Stimulated activated CD4-positive, alpha-beta T cell treated with anti-CD3 and anti-CD28 coated beads, Interleukin-2, amount 100 ng/mL, for 24 hours (primary cell): ENCODE measurements at regions not wholly inside any gene's neighbourhood (a gene's known extent, or its start where the extent isn't known, plus 50 kb on each side); places are given as distances from the start of the nearest gene placed in this dataset.
"Not testable (repeated sequence)": the region's sequence is repeated elsewhere in the genome, so short reads cannot be mapped to it uniquely, and the experiment has no call there.

Experiments
- DNase-seq, 2 donors: peaks; one replicate each; pipeline ENCODE4 v3.0.0-alpha.2; 2020

DNA sequence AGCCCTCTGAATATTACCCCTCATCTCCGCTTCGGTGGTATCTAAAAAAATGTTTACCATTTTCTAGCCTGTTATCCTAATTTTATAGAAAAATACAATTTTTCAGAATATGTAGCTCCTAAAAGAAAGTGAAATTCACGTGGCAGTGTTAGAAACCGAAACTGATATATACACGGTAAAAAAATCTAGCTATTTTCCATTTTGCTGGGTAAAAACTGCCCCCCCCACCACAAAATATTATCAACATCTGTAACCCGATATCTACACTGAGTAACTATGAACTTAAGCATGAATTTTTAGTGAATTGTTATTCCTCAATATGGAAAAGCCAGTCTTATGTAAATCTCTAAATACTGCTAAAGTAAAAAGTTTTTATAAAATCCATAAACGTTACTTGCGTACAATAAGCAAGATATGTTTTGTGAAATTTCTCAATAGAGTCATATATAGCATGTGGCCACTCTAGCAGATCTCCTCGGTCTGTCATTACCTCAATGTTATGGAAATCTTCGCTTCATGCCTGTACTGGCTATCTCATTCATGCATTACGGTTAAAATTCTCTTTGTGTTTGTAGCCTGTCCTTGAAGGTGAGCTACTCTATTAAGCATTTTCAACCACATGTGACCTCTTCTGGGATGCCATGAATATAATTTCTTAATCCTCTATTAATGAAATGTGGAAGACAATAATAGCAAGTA lies 524.2 kb downstream of the TRIB2 start:
- no peak for DNase-seq

DNA sequence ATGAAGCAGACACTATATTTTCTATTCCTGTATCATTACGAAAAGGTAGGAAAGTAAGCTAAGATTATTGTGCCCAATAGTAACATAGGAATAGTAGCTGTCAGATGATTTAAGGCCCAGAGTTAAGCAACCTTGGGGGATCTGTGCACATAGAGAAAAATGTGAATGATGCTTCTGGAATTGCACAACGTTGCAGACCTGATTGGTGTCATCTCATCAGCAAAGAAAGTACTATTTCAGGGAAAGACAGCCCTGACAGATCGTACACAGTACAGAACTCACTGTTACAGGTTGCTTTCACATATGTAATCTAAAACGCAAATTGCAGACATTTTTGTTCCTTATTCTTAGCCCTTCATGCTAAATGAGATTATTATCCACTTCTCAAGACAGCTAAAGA lies 535.9 kb downstream of the TRIB2 start:
- DNase-seq = no peak

DNA sequence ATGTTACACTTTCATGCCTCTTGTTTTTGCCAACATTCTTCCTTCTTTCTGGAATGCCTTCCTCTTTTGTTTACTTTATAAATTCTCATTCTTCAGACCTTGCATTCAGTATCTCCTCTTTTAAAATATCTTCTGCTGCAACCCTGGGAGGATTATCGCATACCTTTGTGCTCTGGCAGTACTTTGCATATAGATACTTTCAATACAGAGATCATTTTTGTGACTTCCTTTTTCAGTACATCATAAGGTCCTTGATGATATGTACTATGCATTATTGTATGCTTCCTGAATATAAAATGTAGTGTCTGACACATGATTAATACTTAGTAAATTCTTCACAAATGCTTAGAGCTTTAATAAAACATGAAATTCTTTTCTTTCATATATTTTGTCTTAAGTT lies 538.7 kb downstream of the TRIB2 start:
- no peak for DNase-seq

DNA sequence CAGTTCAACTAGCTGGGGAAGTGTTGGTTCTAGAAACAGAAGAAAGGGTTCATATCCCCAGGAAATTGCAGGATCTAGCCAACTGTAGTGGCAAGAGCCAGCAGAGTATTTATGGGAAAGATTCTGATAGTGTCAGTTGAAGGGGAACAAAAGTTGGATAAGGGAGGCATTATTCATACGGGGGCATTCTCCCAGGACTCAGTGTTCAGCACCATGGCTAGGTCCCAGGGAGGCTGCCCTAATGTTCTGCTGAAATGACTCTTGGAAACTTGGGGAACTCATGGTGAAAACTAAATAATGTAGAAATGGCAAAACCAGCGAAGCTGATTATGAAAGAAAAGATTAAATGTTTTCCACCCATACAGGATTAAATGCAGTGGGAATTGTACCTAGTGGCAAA lies 543.7 kb downstream of the TRIB2 start:
- DNase-seq = no peak

DNA sequence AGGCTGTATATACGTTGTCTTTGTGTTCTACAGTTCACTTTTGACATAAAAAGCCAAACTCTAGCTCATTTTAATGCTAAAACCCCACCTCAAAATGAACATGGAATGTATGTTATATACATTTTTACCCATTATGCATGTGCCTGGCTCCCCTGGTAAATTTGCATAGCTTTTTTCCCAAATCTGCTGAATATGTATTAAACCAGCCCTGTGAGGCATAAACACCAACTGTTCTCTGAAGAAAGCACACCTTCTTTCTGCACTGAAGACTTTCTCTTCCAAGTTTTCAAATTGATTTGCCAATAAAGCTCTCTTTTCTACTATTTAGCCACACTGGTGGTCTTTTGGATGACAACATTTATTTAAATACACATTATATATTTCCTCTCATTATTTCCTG lies 549.4 kb downstream of the TRIB2 start:
- DNase-seq = no peak

DNA sequence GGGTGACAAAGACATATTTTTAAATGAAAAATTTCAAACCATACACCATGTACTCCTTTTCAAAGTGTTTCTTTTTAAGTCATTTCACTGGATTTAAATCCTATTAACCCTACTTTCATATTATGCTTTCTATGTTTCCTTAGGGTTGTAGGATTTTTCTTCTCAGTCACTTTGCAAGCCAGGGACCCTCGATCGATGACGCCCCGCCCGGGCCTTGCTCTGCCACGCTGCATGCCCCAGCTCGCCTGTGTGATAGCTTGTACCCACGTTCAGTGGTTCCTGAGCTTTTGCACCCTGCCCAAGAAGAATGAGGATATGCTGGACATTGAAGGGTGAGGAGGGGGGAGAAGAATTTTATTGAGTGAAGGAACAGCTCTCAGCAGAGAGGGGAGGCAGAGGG lies 568.0 kb downstream of the TRIB2 start:
- no peak for DNase-seq

DNA sequence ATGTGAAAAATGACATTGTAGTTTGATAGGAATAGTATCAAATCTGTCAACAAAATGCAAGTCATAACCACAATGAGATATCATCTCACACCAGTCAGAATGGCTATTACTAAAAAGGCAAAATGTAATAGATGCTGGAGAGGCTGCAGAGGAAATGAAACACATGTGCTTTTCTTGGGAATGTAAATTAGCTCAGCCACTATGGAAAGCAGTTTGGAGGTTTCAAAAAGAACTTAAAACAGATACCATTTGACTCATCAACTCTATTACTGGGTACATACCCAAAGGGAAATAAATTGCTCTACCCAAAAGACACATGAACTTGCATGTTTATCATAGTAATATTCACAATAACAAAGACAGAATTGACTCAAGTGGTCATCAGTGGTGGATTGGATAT lies 572.6 kb downstream of the TRIB2 start:
- no peak for DNase-seq

DNA sequence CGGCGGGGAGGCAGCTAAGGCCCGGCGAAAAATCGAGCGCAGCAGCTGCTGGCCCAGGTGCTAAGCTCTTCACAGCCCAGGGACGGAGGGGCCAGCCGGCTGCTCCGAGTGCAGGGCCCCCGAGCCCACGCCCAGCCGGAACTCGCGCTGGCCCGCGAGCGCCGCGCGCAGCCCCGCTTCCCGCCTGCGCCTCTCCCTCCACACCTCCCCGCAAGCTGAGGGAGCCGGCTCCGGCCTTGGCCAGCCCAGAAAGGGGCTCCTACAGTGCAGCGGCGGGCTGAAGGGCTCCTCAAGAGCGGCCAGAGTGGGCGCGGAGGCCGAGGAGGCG lies 591.7 kb downstream of the TRIB2 start:
- not testable (repeated sequence) for DNase-seq

DNA sequence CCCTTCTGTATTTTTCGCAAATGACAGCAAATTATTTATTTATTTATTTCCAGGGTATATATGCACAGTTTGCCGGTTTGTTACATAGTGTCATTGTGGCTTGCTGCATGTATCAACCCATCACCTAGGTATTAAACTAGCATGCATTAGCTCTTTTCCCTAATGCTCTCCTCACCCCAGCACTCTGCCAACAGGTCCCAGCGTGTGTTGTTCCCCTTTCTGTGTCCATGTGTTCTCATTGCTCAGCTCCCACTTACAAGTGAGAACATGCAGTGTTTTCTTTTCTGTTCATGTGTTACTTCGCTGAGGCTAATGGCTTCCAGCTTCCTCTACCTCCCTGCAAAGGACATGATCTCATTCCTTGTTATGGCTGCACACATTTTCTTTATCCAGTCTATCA lies 592.3 kb downstream of the TRIB2 start:
- DNase-seq = no peak

DNA sequence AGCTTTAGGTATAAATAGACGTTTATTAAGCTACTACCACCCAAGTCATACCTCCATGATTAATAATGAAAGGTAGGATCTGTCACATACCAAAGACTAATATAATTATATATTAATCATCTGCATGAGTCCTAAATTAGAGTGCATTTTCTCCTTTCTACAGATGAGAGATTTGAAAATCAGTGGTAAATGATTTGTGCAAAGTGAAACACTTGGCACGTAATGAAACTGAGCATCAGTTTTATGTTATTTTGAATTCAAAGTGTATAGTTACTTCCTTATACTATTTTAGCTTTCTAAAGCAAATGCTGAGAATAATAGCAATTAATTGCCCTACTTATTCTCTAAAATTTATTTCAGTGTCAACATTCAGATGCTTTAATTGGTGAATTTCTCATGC lies 615.3 kb downstream of the TRIB2 start:
- no peak for DNase-seq

DNA sequence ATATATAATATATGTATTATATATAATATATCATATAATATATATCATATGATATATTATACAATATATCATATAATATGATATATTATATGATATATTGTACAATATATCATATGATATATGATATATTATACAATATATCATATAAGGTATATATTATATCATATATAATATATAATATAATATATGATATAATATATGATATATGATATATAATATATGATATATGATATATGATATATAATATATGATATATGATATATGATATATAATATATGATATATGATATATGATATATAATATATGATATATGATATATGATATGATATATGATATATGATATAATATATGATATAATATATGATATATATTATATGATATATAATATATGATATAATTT lies 617.3 kb downstream of the TRIB2 start:
- DNase-seq = not testable (repeated sequence)

DNA sequence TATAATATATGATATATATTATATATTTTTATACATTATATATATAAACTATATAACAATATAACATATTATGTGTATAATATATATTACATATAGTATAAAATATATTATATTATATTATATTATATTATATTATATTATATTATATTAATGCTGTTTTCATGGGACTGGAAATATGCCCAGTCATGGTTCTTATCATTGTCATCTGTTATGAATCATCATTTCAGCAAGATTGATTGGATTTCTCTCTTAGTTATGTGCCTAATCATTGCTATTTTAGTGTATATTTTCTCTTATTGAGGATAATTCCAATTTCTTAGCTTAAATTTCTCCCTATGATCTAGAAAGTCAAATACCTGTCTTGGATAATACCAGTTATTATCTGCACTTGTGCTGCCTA lies 617.8 kb downstream of the TRIB2 start:
- DNase-seq = no peak

DNA sequence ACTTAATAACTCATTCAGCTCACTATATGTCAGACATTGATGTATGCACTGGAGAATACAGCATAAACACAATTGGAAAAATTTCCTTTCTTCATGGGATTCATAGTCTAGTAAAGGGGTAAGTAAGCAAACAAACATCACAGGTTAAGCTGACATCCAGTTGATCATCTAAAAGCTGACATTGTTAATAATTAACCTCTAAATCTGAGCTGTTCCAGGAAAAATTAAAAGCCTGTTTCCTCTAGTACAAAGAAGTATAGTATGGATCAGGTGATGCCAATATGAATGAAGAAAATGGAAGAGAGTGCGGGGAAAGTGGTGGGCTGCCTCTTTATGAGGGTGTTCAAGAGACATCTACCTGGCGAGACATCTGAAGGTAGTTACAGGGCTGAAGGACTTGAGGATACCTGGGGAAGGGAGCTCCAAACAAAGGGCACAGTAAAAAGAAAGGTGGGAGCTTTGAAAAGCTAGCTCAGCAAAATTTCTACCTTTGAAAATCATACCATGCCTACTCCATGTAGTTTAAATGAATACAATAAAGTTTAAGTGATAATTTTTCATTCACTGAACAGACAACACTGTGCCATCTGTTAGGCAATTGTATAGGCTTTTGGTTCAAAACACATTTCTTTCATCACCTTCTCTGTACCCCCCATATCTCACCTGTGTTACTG lies 619.3 kb downstream of the TRIB2 start:
- DNase-seq = no peak

DNA sequence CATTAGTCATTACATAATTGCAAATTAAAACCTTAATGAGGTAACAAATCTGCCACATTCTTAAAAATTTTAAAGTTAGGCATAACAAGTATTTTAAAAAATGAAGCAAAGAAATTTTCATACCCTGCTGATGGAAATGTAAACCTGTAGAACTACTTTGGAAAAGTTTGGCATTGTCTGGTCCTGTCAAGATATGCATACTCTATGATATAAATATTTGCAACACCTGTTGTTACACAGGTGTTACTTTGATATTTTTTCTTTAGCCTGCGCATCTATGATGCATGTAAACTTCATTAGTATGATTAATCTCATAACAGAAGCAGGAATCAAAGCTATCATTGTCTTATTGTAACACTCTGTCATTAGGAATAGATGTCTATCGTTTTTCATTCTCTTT lies 634.3 kb downstream of the TRIB2 start:
- DNase-seq = no peak

DNA sequence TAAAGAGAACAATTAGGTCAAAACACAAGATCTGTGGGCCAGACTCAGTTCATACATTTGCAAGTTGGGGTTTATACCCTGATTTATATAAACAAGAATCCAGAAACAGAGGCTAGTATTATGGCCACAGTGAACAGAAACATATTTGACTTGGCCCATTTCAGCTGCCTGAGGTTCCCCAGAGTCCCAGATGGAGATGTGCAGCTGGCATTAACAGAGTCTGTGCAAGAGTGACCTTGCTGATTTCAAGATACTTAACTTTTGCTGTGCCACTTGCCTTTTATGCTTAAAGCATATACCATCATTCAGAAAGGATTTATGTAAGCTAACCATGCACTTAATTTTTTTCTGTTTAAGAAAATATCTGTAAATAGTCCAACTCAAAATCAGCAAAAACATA lies 636.3 kb downstream of the TRIB2 start:
- no peak for DNase-seq

DNA sequence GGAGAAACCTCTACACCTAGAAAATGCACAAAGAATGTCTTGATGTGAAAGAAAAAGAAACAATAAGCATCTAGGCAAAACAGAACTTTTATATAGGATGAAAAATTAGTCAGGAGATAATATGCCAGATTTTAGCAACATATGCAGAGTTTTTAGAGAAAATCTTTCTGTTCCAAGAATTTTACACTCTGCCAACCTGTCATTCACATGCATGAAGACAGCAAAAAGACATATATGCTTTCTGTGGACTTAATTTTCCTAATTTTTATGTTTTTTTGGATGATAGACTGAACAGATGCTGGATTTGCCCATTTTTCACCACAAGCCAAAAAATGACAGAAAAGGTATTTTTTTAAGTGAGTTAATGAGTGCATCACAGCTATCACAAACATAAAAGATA lies 637.3 kb downstream of the TRIB2 start:
- no peak for DNase-seq

DNA sequence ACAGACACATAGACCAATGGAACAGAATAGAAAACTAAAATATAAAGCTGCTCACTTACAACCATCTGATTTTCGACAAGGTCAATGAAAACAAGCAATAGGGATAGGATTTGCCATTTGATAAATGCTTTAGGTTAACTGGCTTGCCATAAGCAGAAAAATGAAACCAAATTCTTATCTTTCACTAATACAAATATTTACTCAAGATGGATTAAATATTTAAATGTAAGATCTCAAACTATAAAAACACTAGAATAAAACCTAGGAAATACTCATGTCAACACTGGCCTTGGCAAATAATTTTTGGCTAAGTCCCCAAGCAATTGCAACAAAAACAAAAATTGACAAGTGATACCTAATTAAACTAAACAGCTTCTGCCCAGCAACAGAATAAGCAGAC lies 665.2 kb downstream of the TRIB2 start:
- not testable (repeated sequence) for DNase-seq

DNA sequence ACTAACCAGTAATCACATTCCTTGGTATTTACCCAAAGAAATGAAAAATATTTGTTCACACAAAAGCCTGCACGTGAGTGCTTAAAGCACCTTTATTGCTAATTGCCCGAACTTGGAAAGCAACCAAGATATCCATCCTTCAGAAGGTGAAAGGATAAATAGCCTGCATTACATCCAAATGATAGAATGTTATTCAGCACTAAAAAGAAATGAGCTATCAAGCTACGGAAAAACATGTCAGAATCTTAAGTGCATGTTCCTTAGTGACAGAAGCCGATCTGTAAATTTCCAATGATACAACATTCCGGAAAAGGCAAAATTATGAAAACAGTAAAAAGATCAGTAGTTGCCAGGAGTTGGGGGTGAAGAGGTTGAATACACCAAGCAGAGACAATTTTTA lies 672.4 kb downstream of the TRIB2 start:
- DNase-seq = not testable (repeated sequence)

DNA sequence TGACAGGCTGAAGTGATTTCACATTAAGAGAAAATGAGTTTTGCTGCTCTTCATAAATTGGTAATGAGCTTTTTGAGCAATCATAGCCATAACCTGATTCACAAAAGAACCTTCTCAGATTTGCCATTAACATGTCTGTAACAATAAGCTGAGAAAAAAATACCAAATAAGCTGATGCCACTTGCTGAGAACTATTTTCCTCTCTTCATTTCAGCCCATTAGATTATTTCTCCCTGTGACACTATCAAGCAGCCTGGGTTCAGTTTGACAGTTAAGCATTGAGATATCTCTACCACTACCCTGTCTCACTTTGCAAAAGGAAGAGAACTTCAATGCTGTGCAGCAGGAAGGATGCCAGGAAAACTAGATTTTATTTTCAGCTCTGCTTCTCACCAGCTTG lies 673.9 kb downstream of the TRIB2 start:
- no peak for DNase-seq

DNA sequence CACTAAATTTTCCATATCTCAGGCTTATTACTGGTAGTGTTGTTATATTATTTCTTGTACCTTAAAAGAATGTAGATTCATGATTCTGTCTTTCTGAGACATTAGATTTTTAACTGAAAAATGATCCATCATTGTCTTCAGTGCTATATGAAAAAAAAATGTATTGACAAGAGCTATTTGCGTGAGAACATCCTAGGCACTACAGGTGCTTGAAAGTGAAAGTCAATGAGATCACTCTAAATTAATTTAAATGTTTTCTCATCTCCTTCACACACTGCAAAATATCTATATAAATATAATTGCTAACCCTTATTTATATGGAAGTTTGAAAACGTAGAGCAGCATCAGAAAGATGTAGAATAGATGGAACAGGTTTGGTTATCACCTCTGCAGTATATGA lies 684.6 kb downstream of the TRIB2 start:
- no peak for DNase-seq

DNA sequence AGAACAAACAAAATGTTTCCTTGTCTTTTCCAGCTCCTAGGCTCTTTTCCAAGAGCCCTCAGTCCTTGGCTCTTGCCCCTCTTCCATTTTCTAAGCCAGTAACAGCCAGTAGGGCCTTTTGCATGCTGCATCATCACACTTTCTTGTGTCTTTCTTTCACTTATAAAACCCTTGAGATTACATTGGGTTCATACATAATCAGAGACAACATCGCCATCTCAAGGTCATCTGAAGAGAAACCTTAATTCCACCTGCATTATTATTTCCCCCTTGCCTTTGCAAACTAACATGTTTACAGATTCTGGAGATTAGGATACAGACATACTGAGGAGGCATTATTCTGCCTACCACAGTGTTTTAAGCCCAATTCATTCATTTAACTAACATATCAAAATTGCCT lies 697.3 kb downstream of the TRIB2 start:
- DNase-seq = no peak

DNA sequence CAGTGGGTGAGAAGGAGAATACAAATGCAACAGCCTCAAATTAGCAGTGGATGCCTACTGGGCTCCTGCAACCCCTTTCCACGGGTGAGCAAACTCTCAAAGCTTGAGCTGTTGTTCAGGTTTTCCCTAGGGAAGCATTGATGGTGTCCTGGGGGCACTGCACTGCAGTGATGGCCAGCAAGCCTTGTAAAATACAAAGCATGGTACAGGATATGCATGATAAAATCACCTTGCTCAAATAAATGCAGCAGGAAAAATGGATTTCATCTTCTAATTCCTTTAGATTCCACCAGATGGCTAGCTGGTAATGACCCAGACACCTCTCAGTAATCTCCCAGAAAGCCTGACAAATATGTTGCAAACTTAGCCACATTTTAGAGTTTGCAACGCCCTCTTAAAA lies 698.2 kb downstream of the TRIB2 start:
- DNase-seq = no peak

DNA sequence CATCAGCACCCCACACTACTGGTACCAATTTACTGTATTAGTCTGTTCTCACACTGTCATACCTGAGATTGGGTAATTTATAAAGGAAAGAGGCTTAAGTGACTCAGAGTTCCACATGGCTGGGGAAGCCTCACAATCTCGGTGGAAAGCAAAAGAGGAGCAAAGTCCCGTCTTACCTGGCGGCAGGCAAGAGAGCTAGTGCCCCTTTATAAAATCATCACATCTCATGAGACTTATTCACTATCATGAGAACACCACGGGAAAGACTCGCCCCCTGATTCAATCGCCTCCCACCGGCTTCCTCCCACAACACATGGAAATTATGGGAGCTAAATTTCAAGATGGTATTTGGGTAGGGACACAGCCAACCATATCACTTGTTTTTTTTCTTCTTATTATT lies 717.2 kb downstream of the TRIB2 start:
- DNase-seq = no peak

DNA sequence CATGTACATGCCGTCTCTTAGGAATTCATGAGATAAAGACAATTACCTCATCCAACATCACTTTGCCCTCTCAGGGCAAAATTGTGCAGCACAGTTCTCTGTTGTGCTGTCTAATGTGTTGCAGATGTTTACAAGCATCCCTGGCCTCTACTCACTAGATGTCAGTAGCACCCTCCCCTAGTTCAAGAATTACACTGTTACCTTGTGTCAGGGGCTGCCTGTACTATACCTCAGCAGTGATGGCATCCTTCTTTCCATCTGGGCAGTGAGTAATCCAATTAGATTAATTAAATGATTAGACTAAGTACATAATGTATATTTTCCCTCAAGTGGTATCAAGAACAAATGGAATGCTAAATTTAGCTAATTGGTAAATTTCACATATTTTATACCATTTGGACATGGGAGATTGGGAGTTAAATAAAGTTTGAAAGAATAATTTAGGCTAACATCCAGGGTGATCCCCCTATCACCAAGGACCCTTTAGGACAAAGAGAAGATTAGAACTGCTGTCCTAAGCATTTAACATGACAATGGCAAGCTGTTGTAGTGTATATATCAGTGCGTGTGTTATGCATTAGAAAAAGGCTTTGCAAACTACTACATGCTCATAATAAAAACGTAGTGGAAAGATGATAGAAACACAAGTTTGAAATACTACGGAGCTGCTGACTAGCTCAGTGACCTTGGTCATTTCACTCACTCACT lies 727.0 kb downstream of the TRIB2 start:
- DNase-seq = not testable (repeated sequence)

DNA sequence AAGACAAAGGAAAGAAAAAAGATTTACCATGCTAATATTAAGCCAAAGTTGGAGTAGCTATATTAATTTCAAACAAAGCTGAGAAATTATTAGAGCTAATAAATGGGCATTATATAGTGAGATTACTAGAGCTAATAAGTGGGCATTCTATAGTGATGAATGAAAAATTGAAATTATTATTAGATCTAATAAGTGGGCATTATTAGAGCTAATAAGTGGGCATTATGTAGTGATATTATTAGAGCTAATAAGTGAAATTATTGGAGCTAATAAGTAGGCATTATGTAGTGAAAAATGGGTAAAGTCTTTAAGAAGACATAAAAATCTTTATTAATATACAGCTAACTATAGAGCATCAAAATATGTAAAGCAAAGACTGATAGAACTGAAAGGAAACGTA lies 745.7 kb downstream of the TRIB2 start:
- no peak for DNase-seq
